ENCODE measurements at regions not wholly inside any gene's neighbourhood (a gene's known extent, or its start where the extent isn't known, plus 50 kb on each side); places are given as distances from the start of the nearest gene placed in this dataset.

GRCh38 chr9:106310782-106311181 is 552.2 kb upstream of the ZNF462 start:
- no peak for TF ChIP-seq CTCF (IDR thresholded peaks at IDR 0.05; ENCODE audit: low read depth, low read length)
- no peak overlapping the region for H3K4me3 ChIP-seq (ENCODE audit: low read depth, low read length)

GRCh38 chr9:106312906-106313305 is 550.1 kb upstream of the ZNF462 start:
- no peak for TF ChIP-seq CTCF (IDR thresholded peaks at IDR 0.05; ENCODE audit: low read depth, low read length)
- H3K4me3 ChIP-seq (ENCODE audit: low read depth, low read length): no peak overlapping the region

- TF ChIP-seq CTCF (IDR thresholded peaks at IDR 0.05; ENCODE audit: low read depth, low read length): no peak
- no peak overlapping the region for H3K4me3 ChIP-seq (ENCODE audit: low read depth, low read length)
Observed at GRCh38 chr9:106314476-106314875, 548.5 kb upstream of the ZNF462 start.

GRCh38 chr9:106321394-106322180 is 541.4 kb upstream of the ZNF462 start:
- TF ChIP-seq CTCF (IDR thresholded peaks at IDR 0.05; ENCODE audit: low read depth, low read length): no peak
- H3K4me3 ChIP-seq (ENCODE audit: low read depth, low read length): no peak overlapping the region

GRCh38 chr9:106322706-106323245 is 540.2 kb upstream of the ZNF462 start:
- no peak for TF ChIP-seq CTCF (IDR thresholded peaks at IDR 0.05; ENCODE audit: low read depth, low read length)
- no peak overlapping the region for H3K4me3 ChIP-seq (ENCODE audit: low read depth, low read length)

- H3K4me3 ChIP-seq (ENCODE audit: low read depth, low read length): no peak overlapping the region
- no peak for TF ChIP-seq CTCF (IDR thresholded peaks at IDR 0.05; ENCODE audit: low read depth, low read length)
Observed at GRCh38 chr9:106324053-106324585, 538.8 kb upstream of the ZNF462 start.

GRCh38 chr9:106324591-106325280 is 538.2 kb upstream of the ZNF462 start:
- TF ChIP-seq CTCF (IDR thresholded peaks at IDR 0.05; ENCODE audit: low read depth, low read length): no peak
- H3K4me3 ChIP-seq (ENCODE audit: low read depth, low read length): no peak overlapping the region

Measured in WI38 (cell line).